ENCODE measurements at regions not wholly inside any gene's neighbourhood (a gene's known extent, or its start where the extent isn't known, plus 50 kb on each side); places are given as distances from the start of the nearest gene placed in this dataset.

DNA sequence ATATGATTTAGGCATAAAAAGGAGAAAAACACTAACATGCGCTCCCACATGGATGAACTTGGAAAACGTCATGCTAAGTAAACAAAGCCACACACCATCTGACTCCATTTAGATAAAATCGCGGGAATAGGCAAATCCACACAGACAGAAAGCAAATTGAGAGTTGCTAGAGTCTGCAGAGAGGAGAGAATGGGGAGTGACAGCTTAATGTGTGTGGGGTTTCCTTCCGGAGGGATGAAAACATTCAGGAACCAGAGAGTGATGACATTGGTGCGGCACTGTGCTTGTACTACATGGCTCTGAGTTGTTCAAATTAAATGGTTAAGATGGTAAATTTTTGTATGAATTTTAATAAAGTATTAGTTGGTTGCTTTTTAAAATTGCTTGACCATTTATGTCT lies 482.9 kb upstream of the AKR1E2 start:
- TF ChIP-seq POLR2A (IDR thresholded peaks at IDR 0.05), result no peak
- TF ChIP-seq, protein P1, sequence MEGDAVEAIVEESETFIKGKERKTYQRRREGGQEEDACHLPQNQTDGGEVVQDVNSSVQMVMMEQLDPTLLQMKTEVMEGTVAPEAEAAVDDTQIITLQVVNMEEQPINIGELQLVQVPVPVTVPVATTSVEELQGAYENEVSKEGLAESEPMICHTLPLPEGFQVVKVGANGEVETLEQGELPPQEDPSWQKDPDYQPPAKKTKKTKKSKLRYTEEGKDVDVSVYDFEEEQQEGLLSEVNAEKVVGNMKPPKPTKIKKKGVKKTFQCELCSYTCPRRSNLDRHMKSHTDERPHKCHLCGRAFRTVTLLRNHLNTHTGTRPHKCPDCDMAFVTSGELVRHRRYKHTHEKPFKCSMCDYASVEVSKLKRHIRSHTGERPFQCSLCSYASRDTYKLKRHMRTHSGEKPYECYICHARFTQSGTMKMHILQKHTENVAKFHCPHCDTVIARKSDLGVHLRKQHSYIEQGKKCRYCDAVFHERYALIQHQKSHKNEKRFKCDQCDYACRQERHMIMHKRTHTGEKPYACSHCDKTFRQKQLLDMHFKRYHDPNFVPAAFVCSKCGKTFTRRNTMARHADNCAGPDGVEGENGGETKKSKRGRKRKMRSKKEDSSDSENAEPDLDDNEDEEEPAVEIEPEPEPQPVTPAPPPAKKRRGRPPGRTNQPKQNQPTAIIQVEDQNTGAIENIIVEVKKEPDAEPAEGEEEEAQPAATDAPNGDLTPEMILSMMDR (IDR thresholded peaks at IDR 0.05 in 8 of 11, conservative IDR thresholded peaks at IDR 0.05 in 3 of 11), result no peak
